TTC549 (cell line): ENCODE measurements at regions not wholly inside any gene's neighbourhood (a gene's known extent, or its start where the extent isn't known, plus 50 kb on each side); places are given as distances from the start of the nearest gene placed in this dataset.
A peak's percentile ranks its signal among the peaks of the same experiment; 100 is the strongest.

Experiments used
- FAIRE-seq: peaks from 2 replicates; lab custom pipeline; 2012; peaks lifted over from hg19 to GRCh38; lab: Jason Lieb, UNC

GRCh38 chr17:77001487-77001886 is 133.3 kb downstream of the MGAT5B start:
- FAIRE-seq, result no peak

GRCh38 chr17:77002103-77003045 is 134.2 kb downstream of the MGAT5B start:
- FAIRE-seq, result no peak

DNA sequence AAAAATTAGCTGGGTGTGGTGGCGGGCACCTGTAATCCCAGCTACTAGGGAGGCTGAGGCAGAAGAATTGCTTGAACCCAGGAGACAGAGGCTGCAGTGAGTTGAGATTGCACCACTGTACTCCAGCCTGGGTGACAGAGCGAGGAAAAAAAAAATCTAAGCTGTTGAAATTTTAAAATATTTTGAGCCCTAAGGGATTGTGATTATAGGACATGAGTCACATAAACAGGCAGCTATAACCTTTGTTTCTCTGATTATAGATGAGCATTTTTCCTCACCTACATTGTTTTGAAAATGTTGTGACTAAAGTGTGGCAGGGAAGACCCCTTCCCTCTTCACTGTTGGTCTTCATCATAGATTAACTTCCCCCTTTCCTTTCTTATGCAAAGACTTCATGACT is 135.5 kb downstream of the MGAT5B start:
- FAIRE-seq, result no peak

- FAIRE-seq, result no peak
These were observed 133.7 kb upstream of the SEC14L1 start for GRCh38 chr17:77006971-77007649.

GRCh38 chr17:77009877-77010276 is 130.9 kb upstream of the SEC14L1 start:
- FAIRE-seq, result peak; percentile 41

DNA sequence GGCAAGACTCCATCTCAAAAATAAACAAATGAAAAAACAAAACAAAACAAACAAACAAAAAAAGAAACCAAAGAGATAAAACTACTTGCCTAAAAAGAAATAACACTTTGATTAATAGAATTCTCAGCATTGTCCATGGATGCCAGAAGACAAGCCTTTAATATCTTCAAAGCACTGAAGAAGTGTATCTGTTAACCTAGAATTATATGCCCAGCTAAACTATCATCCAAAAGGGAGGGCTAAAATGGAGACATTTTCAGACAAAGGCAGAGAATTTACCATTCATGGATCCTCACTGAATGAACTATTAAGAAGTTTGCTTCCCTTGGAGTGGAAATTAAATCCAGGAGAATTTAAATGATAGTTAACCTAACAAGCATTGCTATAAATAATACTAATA is 130.1 kb upstream of the SEC14L1 start:
- FAIRE-seq, result no peak

GRCh38 chr17:77011173-77012011 is 129.4 kb upstream of the SEC14L1 start:
- peak; percentile 52 for FAIRE-seq

DNA sequence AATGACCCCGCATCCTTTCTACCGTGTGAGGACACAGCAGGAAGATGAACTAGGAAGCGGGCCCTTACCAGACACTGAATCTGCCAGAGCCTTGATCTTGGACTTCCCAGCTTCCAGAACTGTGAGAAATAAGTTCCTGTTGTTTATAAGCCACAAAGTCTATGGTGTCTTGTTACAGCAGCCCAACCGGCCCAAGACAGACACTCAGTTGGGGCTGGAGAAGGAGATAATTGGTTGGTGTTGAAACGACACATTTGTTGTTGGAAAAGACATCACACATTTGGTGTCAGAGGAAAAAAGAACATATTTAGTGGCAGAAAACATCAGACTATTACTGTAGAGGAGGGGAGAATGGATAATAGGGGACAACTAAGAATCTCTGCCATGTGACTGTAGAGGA is 122.3 kb upstream of the SEC14L1 start:
- no peak for FAIRE-seq

GRCh38 chr17:77019893-77020379 is 120.8 kb upstream of the SEC14L1 start:
- FAIRE-seq, result no peak

GRCh38 chr17:77020973-77021372 is 119.8 kb upstream of the SEC14L1 start:
- FAIRE-seq, result no peak

GRCh38 chr17:77022766-77023165 is 118.0 kb upstream of the SEC14L1 start:
- FAIRE-seq, result no peak

- FAIRE-seq, result no peak
These were observed 115.0 kb upstream of the SEC14L1 start for GRCh38 chr17:77025781-77026180.

GRCh38 chr17:77027271-77027889 is 113.4 kb upstream of the SEC14L1 start:
- FAIRE-seq, result no peak

DNA sequence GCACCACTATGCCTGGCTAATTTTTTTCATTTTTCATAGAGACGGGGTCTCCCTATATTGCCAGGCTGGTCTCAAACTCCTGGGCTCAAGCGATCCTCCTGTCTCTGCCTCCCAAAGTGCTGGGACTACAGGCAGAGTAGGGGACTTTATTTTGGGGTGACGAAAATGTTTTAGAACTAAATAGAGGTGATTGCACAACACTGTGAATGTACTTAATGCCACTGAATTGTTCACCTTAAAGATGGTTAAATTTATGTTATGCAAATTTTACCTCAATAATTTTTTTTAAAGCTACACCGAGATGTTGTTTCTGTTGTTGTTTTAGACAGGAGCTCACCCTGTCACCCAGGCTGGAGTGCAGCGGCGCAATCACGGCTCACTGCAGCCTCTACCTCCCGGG is 111.9 kb upstream of the SEC14L1 start:
- no peak for FAIRE-seq

DNA sequence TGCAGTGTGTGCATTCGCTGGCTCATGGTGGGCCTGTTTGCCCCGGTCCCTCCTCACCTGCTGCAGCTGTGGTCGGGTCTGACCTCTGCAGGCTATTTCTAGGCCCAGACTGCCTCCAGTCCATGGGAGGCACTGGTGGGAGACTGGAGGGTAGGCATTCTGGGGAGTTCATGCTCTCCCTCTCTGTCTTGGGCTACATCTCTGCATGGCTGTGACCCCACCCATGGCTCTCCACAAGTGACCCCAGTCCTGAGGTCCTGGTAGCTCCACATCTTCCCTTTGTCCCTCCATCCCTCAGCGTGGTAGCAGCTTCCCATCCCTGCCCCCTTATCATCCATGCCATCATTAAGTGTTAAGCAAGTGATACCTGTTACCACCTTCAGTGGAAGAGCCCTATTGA is 107.8 kb upstream of the SEC14L1 start:
- FAIRE-seq, result no peak

GRCh38 chr17:77033892-77034404 is 106.8 kb upstream of the SEC14L1 start:
- FAIRE-seq, result no peak

DNA sequence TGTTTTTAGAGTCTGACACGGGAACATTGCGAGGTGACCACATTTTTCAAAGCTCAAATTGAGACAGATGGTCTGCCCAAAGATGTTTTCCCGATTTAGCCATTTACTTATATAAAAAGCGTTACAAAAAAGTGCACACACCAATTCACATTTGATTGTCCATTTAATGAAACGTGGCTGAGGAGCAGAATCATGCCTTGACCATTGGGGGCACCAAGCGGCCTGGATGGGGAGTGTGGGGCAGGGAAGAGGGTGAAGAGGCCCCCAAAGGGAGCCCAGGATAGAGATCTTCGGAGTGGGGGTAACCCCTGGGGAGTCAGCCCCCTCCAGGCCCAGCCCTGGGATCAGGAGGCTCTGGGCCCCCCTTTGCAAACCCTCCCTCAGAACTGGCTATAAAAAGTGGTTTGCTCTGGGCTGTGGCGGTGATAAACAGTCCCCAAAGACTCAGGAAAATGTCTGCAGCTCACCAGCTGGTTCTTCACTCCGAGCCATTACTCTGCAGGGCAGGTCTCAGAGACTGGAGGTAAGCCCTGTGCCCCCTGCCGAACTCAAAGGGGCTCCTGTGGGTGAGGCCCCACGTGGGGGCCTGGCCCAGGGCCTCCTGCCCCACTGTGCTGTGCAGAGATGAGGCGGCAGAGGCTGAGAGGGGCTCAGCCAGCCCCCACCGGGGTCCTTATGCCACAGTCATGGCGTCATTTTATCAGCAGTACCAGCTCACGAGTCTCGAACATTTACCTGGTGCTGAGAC is 105.9 kb upstream of the SEC14L1 start:
- no peak for FAIRE-seq

- FAIRE-seq, result no peak
These were observed 105.2 kb upstream of the SEC14L1 start for GRCh38 chr17:77035526-77035925.

- no peak for FAIRE-seq
These were observed 104.5 kb upstream of the SEC14L1 start for GRCh38 chr17:77036136-77036840.

DNA sequence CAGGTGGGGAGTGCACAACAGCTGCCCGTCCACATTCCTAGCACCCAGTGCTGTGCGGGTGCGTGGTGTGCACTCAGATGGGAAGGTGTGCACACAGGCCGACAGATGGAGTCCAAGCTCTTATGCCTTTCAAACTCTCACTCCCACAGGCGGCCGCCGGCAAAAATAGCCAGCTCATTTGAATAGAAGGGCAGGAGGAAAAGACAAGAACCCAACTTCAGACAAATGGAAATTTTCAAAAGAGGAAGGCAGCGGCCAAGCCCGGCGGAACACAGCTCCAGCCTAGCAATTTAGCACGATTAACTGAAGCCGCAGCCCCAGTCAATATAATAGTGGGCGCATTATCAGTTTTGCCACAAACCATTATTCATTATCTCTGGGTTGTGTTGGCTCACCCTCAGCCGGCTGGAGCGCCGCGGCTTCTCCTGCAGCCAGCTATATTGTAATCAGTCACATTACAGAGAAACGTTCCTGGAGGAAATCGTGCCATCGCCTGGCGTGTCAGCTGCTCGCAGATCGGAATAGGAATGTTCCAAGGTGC is 103.9 kb upstream of the SEC14L1 start:
- no peak for FAIRE-seq
